Esophagus muscularis mucosa (tissue), 4 donors: ENCODE measurements at regions not wholly inside any gene's neighbourhood (a gene's known extent, or its start where the extent isn't known, plus 50 kb on each side); places are given as distances from the start of the nearest gene placed in this dataset.

Experiments used
- CTCF ChIP-seq, 3 experiments: fragments of 200-600 bp in 2 of 3; fragments of 450-650 bp in 1 of 3; sonication (generic) in 2 of 3; IDR thresholded peaks; one replicate each; pipeline ENCODE4 v1.5.1; 2017 to 2019; ENCODE audit warnings: antibody characterized with exemption in 3 of 3, mild to moderate bottlenecking in 2 of 3, moderate library complexity in 1 of 3
- EP300 ChIP-seq: sonication (generic); formaldehyde crosslinking; IDR thresholded peaks from one replicate; pipeline ENCODE4 v1.6.1; 2017; ENCODE audit warnings: antibody characterized with exemption
- POLR2A ChIP-seq: fragments of 450-650 bp; IDR thresholded peaks from one replicate; pipeline ENCODE4 v1.6.1; 2017; ENCODE audit warnings: antibody characterized with exemption, moderate library complexity, mild to moderate bottlenecking, low read depth
- POLR2AphosphoS5 ChIP-seq, 2 donors: sonication (generic); formaldehyde crosslinking; IDR thresholded peaks; one replicate each; pipeline ENCODE4 v1.6.1; 2017; ENCODE audit warnings: antibody characterized with exemption in 2 of 2

- TF ChIP-seq POLR2A: no peak
- no peak for TF ChIP-seq POLR2AphosphoS5 (IDR thresholded peaks at IDR 0.05)
- TF ChIP-seq CTCF (IDR thresholded peaks at IDR 0.05): no peak
- TF ChIP-seq EP300: no peak
These were observed 81.0 kb downstream of the HYCC1 start for GRCh38 chr7:22932896-22933295.
